ENCODE measurements at regions not wholly inside any gene's neighbourhood (a gene's known extent, or its start where the extent isn't known, plus 50 kb on each side); places are given as distances from the start of the nearest gene placed in this dataset.

DNA sequence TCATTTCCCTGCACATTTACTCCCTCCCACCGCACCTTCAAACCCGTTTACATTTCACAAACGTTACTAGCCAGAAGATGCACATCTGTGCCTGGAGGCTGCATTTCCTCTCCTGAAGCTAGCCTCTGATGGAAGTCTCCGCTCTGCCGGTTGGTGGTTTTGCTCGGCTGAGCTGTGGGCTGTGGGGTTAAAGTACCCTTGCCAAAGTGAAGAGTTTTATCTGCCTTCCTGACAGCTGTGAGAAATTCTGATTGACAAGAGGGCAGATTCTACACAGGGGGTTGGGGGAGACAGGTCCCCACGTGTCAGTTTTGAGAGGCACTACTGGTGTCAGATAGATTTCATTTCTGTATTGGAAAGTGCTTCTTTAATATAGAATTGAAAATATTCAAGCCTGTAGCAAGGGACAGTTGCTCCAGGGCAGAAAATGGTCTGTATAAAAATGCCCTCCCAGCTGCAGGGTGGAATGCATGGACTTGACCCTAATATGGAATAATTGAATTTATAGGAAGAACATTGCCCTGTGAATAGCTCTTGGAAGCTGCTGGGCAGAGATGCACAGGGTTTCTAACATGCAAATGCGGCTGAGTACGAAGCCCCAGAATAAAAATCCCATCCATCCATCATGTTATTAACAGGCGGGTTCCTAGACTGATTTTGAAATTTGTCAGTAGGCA is 201.1 kb upstream of the RGMA start:
- TF ChIP-seq, protein P1, sequence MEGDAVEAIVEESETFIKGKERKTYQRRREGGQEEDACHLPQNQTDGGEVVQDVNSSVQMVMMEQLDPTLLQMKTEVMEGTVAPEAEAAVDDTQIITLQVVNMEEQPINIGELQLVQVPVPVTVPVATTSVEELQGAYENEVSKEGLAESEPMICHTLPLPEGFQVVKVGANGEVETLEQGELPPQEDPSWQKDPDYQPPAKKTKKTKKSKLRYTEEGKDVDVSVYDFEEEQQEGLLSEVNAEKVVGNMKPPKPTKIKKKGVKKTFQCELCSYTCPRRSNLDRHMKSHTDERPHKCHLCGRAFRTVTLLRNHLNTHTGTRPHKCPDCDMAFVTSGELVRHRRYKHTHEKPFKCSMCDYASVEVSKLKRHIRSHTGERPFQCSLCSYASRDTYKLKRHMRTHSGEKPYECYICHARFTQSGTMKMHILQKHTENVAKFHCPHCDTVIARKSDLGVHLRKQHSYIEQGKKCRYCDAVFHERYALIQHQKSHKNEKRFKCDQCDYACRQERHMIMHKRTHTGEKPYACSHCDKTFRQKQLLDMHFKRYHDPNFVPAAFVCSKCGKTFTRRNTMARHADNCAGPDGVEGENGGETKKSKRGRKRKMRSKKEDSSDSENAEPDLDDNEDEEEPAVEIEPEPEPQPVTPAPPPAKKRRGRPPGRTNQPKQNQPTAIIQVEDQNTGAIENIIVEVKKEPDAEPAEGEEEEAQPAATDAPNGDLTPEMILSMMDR (conservative IDR thresholded peaks at IDR 0.05): no peak
- TF ChIP-seq ZFX (IDR thresholded peaks at IDR 0.05): no peak
- no peak overlapping the region for H3K27ac ChIP-seq

DNA sequence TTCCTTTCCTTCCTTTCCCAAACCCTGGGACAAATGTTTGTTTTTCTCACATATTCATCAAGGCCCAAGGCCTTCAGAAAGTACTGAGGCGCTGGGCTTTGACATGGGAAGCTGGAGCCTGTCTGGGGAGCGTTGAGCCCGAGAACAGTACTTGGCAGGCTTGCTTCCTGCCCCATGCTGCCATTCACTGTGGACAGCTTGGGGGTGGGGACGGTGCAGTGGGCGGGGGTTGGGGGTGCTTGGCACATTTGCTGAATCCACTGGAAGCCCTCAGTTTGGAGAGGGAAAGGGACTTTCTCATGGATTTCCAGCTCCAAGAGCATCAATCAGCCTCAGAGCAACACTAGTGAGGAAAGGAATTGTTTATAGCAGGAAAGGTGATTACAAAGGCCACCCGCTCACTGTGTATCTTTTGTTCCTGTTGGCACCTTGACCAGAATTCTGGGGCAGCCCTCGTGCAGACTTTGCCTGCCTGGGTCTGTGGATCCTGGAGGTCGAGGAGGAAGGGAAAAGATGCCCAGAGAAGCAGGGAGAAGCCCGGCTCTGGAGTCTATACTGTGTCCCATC is 199.8 kb upstream of the RGMA start:
- TF ChIP-seq ZFX (IDR thresholded peaks at IDR 0.05): no peak
- TF ChIP-seq, protein P1 (conservative IDR thresholded peaks at IDR 0.05): no peak
- no peak overlapping the region for H3K27ac ChIP-seq

DNA sequence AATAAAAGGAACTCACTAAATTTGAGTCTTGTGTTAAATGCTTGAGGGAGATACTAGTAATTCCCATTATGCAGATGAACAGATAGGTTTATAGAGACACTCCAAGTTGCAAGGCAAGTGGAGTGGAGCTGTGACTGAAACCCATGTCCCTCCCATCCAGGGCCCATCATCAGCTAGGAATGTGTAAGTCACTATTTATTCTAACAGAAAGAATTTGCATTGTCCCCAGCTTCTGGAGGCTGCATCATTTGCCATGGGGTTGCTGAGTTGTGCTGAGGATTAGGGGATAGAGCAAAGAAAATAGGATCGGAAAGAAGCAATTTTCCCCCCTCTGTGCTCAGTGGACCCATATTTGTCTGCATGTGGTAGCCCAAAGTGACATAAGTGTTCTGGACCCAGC is 197.4 kb upstream of the RGMA start:
- TF ChIP-seq, protein P1 (conservative IDR thresholded peaks at IDR 0.05): no peak
- TF ChIP-seq ZFX (IDR thresholded peaks at IDR 0.05): no peak

DNA sequence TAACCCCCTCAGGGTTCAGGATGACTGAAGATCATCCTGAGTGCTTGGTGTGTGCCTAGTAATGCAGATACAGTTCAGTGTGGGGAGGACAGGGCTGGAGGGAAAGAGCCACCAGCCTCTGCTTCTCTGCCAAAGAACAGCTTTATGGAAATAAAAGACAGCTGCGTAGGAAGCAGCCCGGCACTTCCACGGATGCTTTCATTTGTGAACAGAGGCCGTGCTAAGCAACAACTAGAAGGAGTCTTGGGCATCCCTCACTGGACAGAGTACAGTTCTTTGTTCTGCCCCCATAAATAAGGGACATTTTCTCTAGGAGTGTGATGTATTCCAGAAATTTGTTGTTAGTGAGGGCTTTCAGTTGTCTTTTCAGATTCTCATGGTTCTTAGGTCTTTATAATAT is 194.8 kb upstream of the RGMA start:
- no peak for TF ChIP-seq ZFX (IDR thresholded peaks at IDR 0.05)
- TF ChIP-seq, protein P1 (conservative IDR thresholded peaks at IDR 0.05): no peak
- no peak overlapping the region for H3K27ac ChIP-seq

More for the DNA sequence above, 197.4 kb upstream of the RGMA start:
- no peak overlapping the region for H3K27ac ChIP-seq

DNA sequence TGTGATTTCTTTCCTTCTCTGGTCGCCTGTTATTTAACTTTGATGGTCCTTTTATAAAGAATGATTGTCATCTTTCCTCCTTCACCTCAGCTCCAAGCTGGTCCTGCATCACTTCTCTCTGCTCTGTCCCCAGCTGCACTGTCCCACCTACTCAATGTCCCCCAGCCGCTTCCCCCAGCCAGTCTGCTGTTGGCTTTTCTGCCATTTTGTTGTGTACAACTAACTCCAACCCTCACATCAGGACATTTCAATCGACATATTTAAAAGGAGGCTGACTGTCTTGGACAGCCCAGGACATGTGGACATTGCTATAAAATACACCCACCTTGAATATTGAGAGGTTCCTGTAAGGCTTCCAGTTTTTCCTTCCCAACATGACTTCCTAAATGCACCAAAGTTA is 193.8 kb upstream of the RGMA start:
- no peak for TF ChIP-seq ZFX (IDR thresholded peaks at IDR 0.05)
- TF ChIP-seq, protein P1 (conservative IDR thresholded peaks at IDR 0.05): no peak
- no peak overlapping the region for H3K27ac ChIP-seq

DNA sequence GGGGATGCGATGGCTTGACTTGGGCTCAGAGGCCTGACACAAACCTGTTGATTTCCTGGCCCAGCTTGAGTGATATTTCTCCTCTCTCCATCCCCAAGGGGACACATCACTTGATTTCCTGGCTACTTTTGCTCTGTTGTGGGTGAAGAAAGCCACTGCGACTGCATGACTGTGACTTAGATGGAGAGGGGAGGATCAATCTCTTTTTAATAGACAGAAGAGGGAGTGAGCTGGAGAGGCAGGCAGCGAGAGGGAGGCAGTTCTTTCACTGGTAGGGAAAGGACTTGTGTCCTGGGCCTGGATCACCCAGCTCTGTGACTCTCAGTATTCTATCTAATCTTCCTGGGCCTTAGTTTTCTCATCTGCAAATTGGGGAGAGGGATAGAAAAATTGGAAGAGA is 189.8 kb upstream of the RGMA start:
- TF ChIP-seq, protein P1 (conservative IDR thresholded peaks at IDR 0.05): no peak
- TF ChIP-seq ZFX (IDR thresholded peaks at IDR 0.05): no peak
- H3K27ac ChIP-seq: no peak overlapping the region

DNA sequence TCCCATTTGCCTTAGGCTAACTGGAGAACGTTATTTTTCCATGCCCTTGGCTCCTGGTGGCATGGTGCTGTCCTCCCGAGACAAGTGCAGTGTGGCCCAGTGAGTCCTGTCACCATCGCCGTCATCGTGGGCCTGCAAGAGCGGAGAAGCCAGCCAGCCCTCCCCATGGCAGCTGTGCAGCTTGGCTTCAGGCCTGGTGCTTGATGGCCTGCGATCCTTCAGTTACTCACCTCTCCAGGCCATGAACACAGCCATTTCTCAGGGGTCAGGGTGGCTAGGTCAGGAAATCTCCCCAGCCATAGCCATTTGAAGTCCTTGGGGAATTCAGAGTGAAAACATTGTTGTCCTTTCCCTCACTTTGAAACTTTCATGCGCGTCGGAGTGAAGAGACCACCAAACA is 189.0 kb upstream of the RGMA start:
- H3K27ac ChIP-seq: no peak overlapping the region
- TF ChIP-seq ZFX (IDR thresholded peaks at IDR 0.05): no peak
- TF ChIP-seq, protein P1 (conservative IDR thresholded peaks at IDR 0.05): no peak

All from C4-2B (cell line).